H1 (cell line): ENCODE measurements at regions not wholly inside any gene's neighbourhood (a gene's known extent, or its start where the extent isn't known, plus 50 kb on each side); places are given as distances from the start of the nearest gene placed in this dataset.

Experiments
- CTCF ChIA-PET: fragments of 300-600 bp; sonication (Branson Sonifier 250); formaldehyde crosslinking; loops from one replicate; lab custom pipeline; 2021; ENCODE audit not compliant: partially characterized antibody; lab: Charles Lee
- POLR2A ChIA-PET: fragments of 300-600 bp; sonication (Branson Sonifier 250); formaldehyde crosslinking; loops from one replicate; lab custom pipeline; 2021; ENCODE audit warnings: inconsistent platforms; ENCODE audit not compliant: partially characterized antibody; lab: Charles Lee
- DNase-seq, 2 experiments: peaks; one replicate each; pipeline versions ENCODE4 v3.0.0 to v3.0.0-alpha.2; 2010 to 2022; ENCODE audit warnings: low spot score in 2 of 2, low read depth in 1 of 2, mixed read lengths in 1 of 2
- FAIRE-seq: peaks from 2 replicates; lab custom pipeline; 2011; peaks lifted over from hg19 to GRCh38; lab: Jason Lieb, UNC
- H2AFZ ChIP-seq: 2 replicates; pipeline ENCODE4 v1.8.1; 2012; ENCODE audit warnings: low read length, inconsistent platforms
- H2AK5ac ChIP-seq: 2 replicates; pipeline ENCODE4 v1.6.1; 2013; ENCODE audit warnings: low read depth, low read length
- H2BK120ac ChIP-seq: replicated peaks from 2 replicates; pipeline ENCODE3; 2013; ENCODE audit warnings: low read depth, low read length, inconsistent platforms
- H2BK12ac ChIP-seq: 2 replicates; pipeline ENCODE4 v1.6.1; 2013; ENCODE audit warnings: low read depth, low read length
- H2BK15ac ChIP-seq: 2 replicates; pipeline ENCODE4 v1.6.1; 2013; ENCODE audit warnings: low read length
- H2BK20ac ChIP-seq: 2 replicates; pipeline ENCODE4 v1.6.1; 2013; ENCODE audit warnings: low read length
- H2BK5ac ChIP-seq: 2 replicates; pipeline ENCODE4 v1.6.1; 2013; ENCODE audit warnings: low read depth, low read length
- H3K14ac ChIP-seq: 2 replicates; pipeline ENCODE4 v1.6.1; 2013; ENCODE audit warnings: inconsistent platforms; ENCODE audit not compliant: insufficient read length
- H3K18ac ChIP-seq: 2 replicates; pipeline ENCODE4 v1.6.1; 2013; ENCODE audit warnings: low read length; ENCODE audit errors: extremely low read depth
- H3K23ac ChIP-seq: 2 replicates; pipeline ENCODE4 v1.6.1; 2013; ENCODE audit warnings: inconsistent platforms; ENCODE audit not compliant: insufficient read length
- H3K23me2 ChIP-seq: 2 replicates; pipeline ENCODE4 v1.6.1; 2013; ENCODE audit warnings: low read depth, low read length
- H3K27ac ChIP-seq: 2 replicates; pipeline ENCODE4 v1.6.1; 2011; ENCODE audit warnings: low read depth, low read length, inconsistent platforms
- H3K27me3 ChIP-seq, 4 experiments: replicated peaks in 1 of 4; 1 replicate in 1 of 4; 2 replicates in 3 of 4; pipeline versions ENCODE4 v1.6.1 to v1.8.1; 2011 to 2013; ENCODE audit warnings: low read length in 3 of 4, mild to moderate bottlenecking in 3 of 4, inconsistent platforms in 2 of 4, mixed read lengths in 2 of 4, moderate library complexity in 1 of 4; ENCODE audit not compliant: control insufficient read depth in 3 of 4, insufficient read depth in 3 of 4; ENCODE audit errors: extremely low read depth in 1 of 4
- H3K36me3 ChIP-seq, 4 experiments: 2 replicates each; pipeline versions ENCODE4 v1.6.1 to v1.8.1; 2011 to 2013; ENCODE audit warnings: mild to moderate bottlenecking in 4 of 4, low read length in 3 of 4, moderate library complexity in 2 of 4, control low read depth in 1 of 4, inconsistent platforms in 1 of 4; ENCODE audit not compliant: insufficient read depth in 4 of 4, control insufficient read depth in 2 of 4
- H3K4ac ChIP-seq: replicated peaks from 2 replicates; pipeline ENCODE3; 2013; ENCODE audit warnings: low read length, low read depth, mixed read lengths, inconsistent platforms; ENCODE audit not compliant: insufficient read length
- H3K4me1 ChIP-seq, 4 experiments: replicated peaks in 1 of 4; 1 replicate in 1 of 4; 2 replicates in 3 of 4; pipeline versions ENCODE4 v1.6.1 to v1.8.1; 2011 to 2013; ENCODE audit warnings: low read length in 3 of 4, inconsistent platforms in 2 of 4, mixed read lengths in 1 of 4; ENCODE audit not compliant: insufficient read depth in 4 of 4, control insufficient read depth in 3 of 4
- H3K4me2 ChIP-seq, 2 experiments: 2 replicates each; pipeline versions ENCODE4 v1.6.1 to v1.8.1; 2011 to 2013; ENCODE audit warnings: low read depth in 2 of 2, low read length in 2 of 2, control low read depth in 1 of 2, inconsistent platforms in 1 of 2, mild to moderate bottlenecking in 1 of 2; ENCODE audit not compliant: insufficient read depth in 1 of 2
- H3K4me3 ChIP-seq, 4 experiments: fragments of 200-600, 300-600 bp in 1 of 4; sonication (generic), shearing (Covaris generic), sonication (Bioruptor Twin) in 1 of 4; 2 replicates each; pipeline versions ENCODE4 v1.5.1 to v1.8.1; 2011 to 2016; ENCODE audit warnings: low read length in 4 of 4, low read depth in 3 of 4, control low read depth in 2 of 4, inconsistent platforms in 2 of 4, mild to moderate bottlenecking in 2 of 4, mixed read lengths in 1 of 4, moderate library complexity in 1 of 4; ENCODE audit not compliant: insufficient read depth in 2 of 4; ENCODE audit errors: extremely low read depth in 1 of 4
- H3K56ac ChIP-seq: replicated peaks from 2 replicates; pipeline ENCODE3; 2013; ENCODE audit warnings: low read depth, mild to moderate bottlenecking, mixed read lengths, low read length, inconsistent platforms; ENCODE audit not compliant: insufficient read length
- H3K79me1 ChIP-seq: 2 replicates; pipeline ENCODE4 v1.6.1; 2013; ENCODE audit warnings: low read depth, low read length, control low read depth
- H3K79me2 ChIP-seq, 2 experiments: 2 replicates each; pipeline versions ENCODE4 v1.6.1 to v1.8.1; 2012 to 2013; ENCODE audit warnings: low read length in 2 of 2, mild to moderate bottlenecking in 2 of 2, inconsistent platforms in 1 of 2; ENCODE audit not compliant: insufficient read depth in 2 of 2, control insufficient read depth in 1 of 2
- H3K9ac ChIP-seq, 4 experiments: replicated peaks in 1 of 4; 1 replicate in 1 of 4; 2 replicates in 3 of 4; pipeline versions ENCODE4 v1.6.1 to v1.8.1; 2011 to 2013; ENCODE audit warnings: low read depth in 3 of 4, low read length in 3 of 4, control low read depth in 2 of 4, mild to moderate bottlenecking in 2 of 4, moderate library complexity in 2 of 4, inconsistent platforms in 1 of 4; ENCODE audit errors: extremely low read depth in 1 of 4
- H3K9me3 ChIP-seq, 2 experiments: 2 replicates each; pipeline versions ENCODE4 v1.6.1 to v1.8.1; 2012 to 2013; ENCODE audit warnings: mild to moderate bottlenecking in 2 of 2, moderate library complexity in 2 of 2, control low read depth in 1 of 2, inconsistent platforms in 1 of 2, low read depth in 1 of 2, low read length in 1 of 2, mixed read lengths in 1 of 2; ENCODE audit not compliant: insufficient read depth in 2 of 2
- H4K20me1 ChIP-seq, 2 experiments: replicated peaks in 1 of 2; 2 replicates each; pipeline versions ENCODE3 to v1.8.1; 2011 to 2013; ENCODE audit warnings: inconsistent platforms in 2 of 2, low read length in 2 of 2, mild to moderate bottlenecking in 1 of 2; ENCODE audit not compliant: insufficient read depth in 2 of 2, control insufficient read depth in 1 of 2
- H4K5ac ChIP-seq: 2 replicates; pipeline ENCODE4 v1.6.1; 2013; ENCODE audit warnings: low read length, low read depth, mixed read lengths, inconsistent platforms; ENCODE audit not compliant: insufficient read length
- H4K8ac ChIP-seq: 2 replicates; pipeline ENCODE4 v1.8.0; 2013; ENCODE audit warnings: mild to moderate bottlenecking, moderate library complexity, low read length, inconsistent platforms; ENCODE audit not compliant: insufficient read depth; ENCODE audit errors: extremely low read depth
- H4K91ac ChIP-seq: replicated peaks from 2 replicates; pipeline ENCODE3; 2013; ENCODE audit warnings: low read length, mixed read lengths, inconsistent platforms; ENCODE audit not compliant: insufficient read length
- ASH2L ChIP-seq: fragments of 200-600, 300-600 bp; sonication (generic); IDR thresholded peaks from one replicate; pipeline ENCODE4 v1.7.1; 2017; ENCODE audit warnings: low read length
- SIX5 ChIP-seq: IDR thresholded peaks from 2 replicates; pipeline ENCODE4 v1.6.1; 2011; ENCODE audit warnings: mild to moderate bottlenecking, low read depth, low read length
- SP1 ChIP-seq: IDR thresholded peaks from 2 replicates; pipeline ENCODE4 v1.6.1; 2011; ENCODE audit warnings: low read depth, low read length
- TCF12 ChIP-seq: IDR thresholded peaks from 2 replicates; pipeline ENCODE4 v1.6.1; 2011; ENCODE audit warnings: low read depth, mild to moderate bottlenecking, low read length
- whole genome bisulfite sequencing, 2 experiments: shearing (Covaris generic) in 1 of 2; methylation state at CpG; one replicate each; pipeline versions ENCODE4 v1.1.6 to v1.1.7; 2013 to 2015; ENCODE audit warnings: low lambda C conversion rate in 2 of 2, mixed read lengths in 2 of 2, inconsistent platforms in 1 of 2, low coverage in 1 of 2, missing lambda C conversion rate in 1 of 2; ENCODE audit not compliant: insufficient replicate concordance in 2 of 2, insufficient coverage in 1 of 2, insufficient read length in 1 of 2; ENCODE audit errors: extremely low coverage in 1 of 2, missing lambda C conversion rate in 1 of 2; 5-methylcytosine and 5-hydroxymethylcytosine counted together

GRCh38 chr16:76796978-76797377 lies 394.0 kb upstream of the MON1B start:
- no peak overlapping the region for H3K14ac ChIP-seq
- H4K20me1 ChIP-seq: no peaks in the 10 kb centered on the region
- no peak overlapping the region for H3K56ac ChIP-seq
- no peak overlapping the region for H2BK5ac ChIP-seq
- FAIRE-seq (no peak), DNase-seq (no peak)
- H2AFZ ChIP-seq: no peak overlapping the region
- no peak overlapping the region for H3K4me2 ChIP-seq
- no peaks in the 10 kb centered on the region for H3K79me1 ChIP-seq
- H3K4me1 ChIP-seq: no peaks in the 10 kb centered on the region
- H2BK12ac ChIP-seq: no peak overlapping the region
- H3K36me3 ChIP-seq: no peaks in the 10 kb centered on the region
- H3K18ac ChIP-seq: no peak overlapping the region
- no peak overlapping the region for H3K4ac ChIP-seq
- POLR2A ChIA-PET: no interaction called here
- TF ChIP-seq SP1 (no peak), TCF12 (no peak), SIX5 (no peak), ASH2L (no peak)
- no peaks in the 10 kb centered on the region for H3K23me2 ChIP-seq
- no peak overlapping the region for H4K5ac ChIP-seq
- 100% methylated on average over 1 of the region's 1 CpG; no CpG with 5 or more reads in 1 of the 2 experiments for WGBS, 2 experiments
- no peaks in the 10 kb centered on the region for H3K79me2 ChIP-seq
- H3K9ac ChIP-seq: no peak overlapping the region
- no peak overlapping the region for H3K23ac ChIP-seq
- H3K27me3 ChIP-seq: no peaks in the 10 kb centered on the region
- H3K27ac ChIP-seq: no peak overlapping the region
- H2BK120ac ChIP-seq: no peak overlapping the region
- H2BK15ac ChIP-seq: no peak overlapping the region
- CTCF ChIA-PET: interaction anchor here (0.8 to 1.2 kb wide), 2 partner anchors 373 to 375 kb away, joined by 3 read pairs; no protein-coding TSS in a partner anchor
- no peak overlapping the region for H4K91ac ChIP-seq
- no peak overlapping the region for H4K8ac ChIP-seq
- no peak overlapping the region for H3K4me3 ChIP-seq
- H2AK5ac ChIP-seq: no peak overlapping the region
- H2BK20ac ChIP-seq: no peak overlapping the region
- H3K9me3 ChIP-seq: no peaks in the 10 kb centered on the region
